ENCODE measurements at regions not wholly inside any gene's neighbourhood (a gene's known extent, or its start where the extent isn't known, plus 50 kb on each side); places are given as distances from the start of the nearest gene placed in this dataset.

DNA sequence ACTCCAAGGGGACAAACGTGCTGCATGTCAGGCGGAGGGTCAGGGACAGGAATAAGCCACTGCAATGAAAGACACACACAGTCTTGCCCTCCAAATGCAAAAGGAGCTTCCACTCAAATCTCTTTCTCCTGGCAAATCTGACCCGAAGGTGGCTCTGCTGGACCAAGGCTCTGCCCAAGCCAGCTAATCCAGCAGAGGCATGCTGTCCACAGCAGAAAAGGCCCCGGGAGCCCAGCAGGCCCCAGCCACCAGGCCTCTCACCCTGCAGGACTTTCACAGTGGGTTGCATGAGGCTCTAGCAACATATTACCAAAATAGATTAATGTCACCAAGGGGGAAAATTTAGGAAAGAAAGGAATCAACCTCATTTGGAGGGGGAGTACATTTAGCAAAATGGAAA is 628.6 kb downstream of the BCOR start:
- TF ChIP-seq CTCF (IDR thresholded peaks at IDR 0.05; ENCODE audit: low read length): no peak
- no peak for TF ChIP-seq EZH2 (IDR thresholded peaks at IDR 0.05; ENCODE audit: borderline replicate concordance, low read length)
- Histone ChIP-seq H3K27me3 (ENCODE audit: insufficient read depth, low read length) (no peaks in the 10 kb centered on the region), H3K4me3 (ENCODE audit: low read depth, low read length, poor library complexity, severe bottlenecking) (no peak overlapping the region), H3K79me2 (ENCODE audit: insufficient read depth, low read length) (no peaks in the 10 kb centered on the region), H3K27ac (ENCODE audit: low read depth, low read length, poor library complexity, severe bottlenecking) (no peak overlapping the region), H3K4me2 (ENCODE audit: low read length) (no peak overlapping the region), H3K4me1 (ENCODE audit: insufficient read depth, low read length, severe bottlenecking) (no peaks in the 10 kb centered on the region), H3K9me2 (ENCODE audit: low read depth, low read length) (no peaks in the 10 kb centered on the region), H3F3A (ENCODE audit: insufficient read depth, low read length) (no peaks in the 10 kb centered on the region), H3K9me3 (ENCODE audit: low read length) (no peaks in the 10 kb centered on the region), H3K36me3 (ENCODE audit: insufficient read depth, low read length) (no peaks in the 10 kb centered on the region), H2AFZ (ENCODE audit: low read length) (no peak overlapping the region), H4K20me1 (ENCODE audit: insufficient read depth, low read length) (no peaks in the 10 kb centered on the region), H3K9ac (ENCODE audit: low read length) (no peak overlapping the region)

- Histone ChIP-seq H3K4me3 (ENCODE audit: low read depth, low read length, poor library complexity, severe bottlenecking) (no peak overlapping the region), H3K4me1 (ENCODE audit: insufficient read depth, low read length, severe bottlenecking) (no peaks in the 10 kb centered on the region), H3K27me3 (ENCODE audit: insufficient read depth, low read length) (no peaks in the 10 kb centered on the region), H3F3A (ENCODE audit: insufficient read depth, low read length) (no peaks in the 10 kb centered on the region), H3K9me3 (ENCODE audit: low read length) (no peaks in the 10 kb centered on the region), H3K36me3 (ENCODE audit: insufficient read depth, low read length) (no peaks in the 10 kb centered on the region), H4K20me1 (ENCODE audit: insufficient read depth, low read length) (no peaks in the 10 kb centered on the region), H2AFZ (ENCODE audit: low read length) (no peak overlapping the region), H3K4me2 (ENCODE audit: low read length) (no peak overlapping the region), H3K27ac (ENCODE audit: low read depth, low read length, poor library complexity, severe bottlenecking) (no peak overlapping the region), H3K79me2 (ENCODE audit: insufficient read depth, low read length) (no peaks in the 10 kb centered on the region), H3K9ac (ENCODE audit: low read length) (no peak overlapping the region), H3K9me2 (ENCODE audit: low read depth, low read length) (no peaks in the 10 kb centered on the region)
- TF ChIP-seq EZH2 (IDR thresholded peaks at IDR 0.05; ENCODE audit: borderline replicate concordance, low read length): no peak
- TF ChIP-seq CTCF (IDR thresholded peaks at IDR 0.05; ENCODE audit: low read length): no peak
Measured at GRCh38 chrX:39470588-39471407, 627.0 kb downstream of the BCOR start.

GRCh38 chrX:39472161-39472560 is 625.6 kb downstream of the BCOR start:
- no peaks in the 10 kb centered on the region for H3K9me2 ChIP-seq (ENCODE audit: low read depth, low read length)
- H3K4me3 ChIP-seq (ENCODE audit: low read depth, low read length, poor library complexity, severe bottlenecking): no peak overlapping the region
- no peaks in the 10 kb centered on the region for H3K27me3 ChIP-seq (ENCODE audit: insufficient read depth, low read length)
- no peaks in the 10 kb centered on the region for H3K79me2 ChIP-seq (ENCODE audit: insufficient read depth, low read length)
- no peak overlapping the region for H3K27ac ChIP-seq (ENCODE audit: low read depth, low read length, poor library complexity, severe bottlenecking)
- H3K36me3 ChIP-seq (ENCODE audit: insufficient read depth, low read length): no peaks in the 10 kb centered on the region
- H3K9ac ChIP-seq (ENCODE audit: low read length): no peak overlapping the region
- no peaks in the 10 kb centered on the region for H3K4me1 ChIP-seq (ENCODE audit: insufficient read depth, low read length, severe bottlenecking)
- H2AFZ ChIP-seq (ENCODE audit: low read length): no peak overlapping the region
- no peaks in the 10 kb centered on the region for H3F3A ChIP-seq (ENCODE audit: insufficient read depth, low read length)
- TF ChIP-seq EZH2 (IDR thresholded peaks at IDR 0.05; ENCODE audit: borderline replicate concordance, low read length): no peak
- no peak for TF ChIP-seq CTCF (IDR thresholded peaks at IDR 0.05; ENCODE audit: low read length)
- H4K20me1 ChIP-seq (ENCODE audit: insufficient read depth, low read length): no peaks in the 10 kb centered on the region
- no peak overlapping the region for H3K4me2 ChIP-seq (ENCODE audit: low read length)
- no peaks in the 10 kb centered on the region for H3K9me3 ChIP-seq (ENCODE audit: low read length)
